ENCODE measurements at regions not wholly inside any gene's neighbourhood (a gene's known extent, or its start where the extent isn't known, plus 50 kb on each side); places are given as distances from the start of the nearest gene placed in this dataset.

- Histone ChIP-seq H4K5ac (ENCODE audit: insufficient read length, low read depth, low read length) (no peak overlapping the region), H3K4me1 (ENCODE audit: insufficient read depth, low read length) (peaks cover 2% of the 10 kb centered on the region), H3K27me3 (ENCODE audit: insufficient read depth, low read length) (no peaks in the 10 kb centered on the region; the same call in 1 of the 2 replicates), H3K18ac (ENCODE audit: insufficient read length, low read depth, low read length) (no peak overlapping the region), H3K9ac (ENCODE audit: extremely low read depth, insufficient read length, low read length) (no peak overlapping the region), H3K4ac (ENCODE audit: low read depth, low read length) (no peak overlapping the region), H3K23me2 (ENCODE audit: insufficient read length, low read depth, low read length, poor library complexity, severe bottlenecking) (no peaks in the 10 kb centered on the region), H2BK5ac (ENCODE audit: insufficient read length, low read length) (no peak overlapping the region), H3K9me3 (ENCODE audit: control insufficient read depth, low read depth, low read length) (no peaks in the 10 kb centered on the region), H2BK12ac (ENCODE audit: insufficient read length, low read depth, low read length) (no peak overlapping the region), H2AFZ (ENCODE audit: low read length) (no peak overlapping the region), H2BK120ac (ENCODE audit: low read depth, low read length, poor library complexity, severe bottlenecking) (no peak overlapping the region), H4K8ac (replicated peaks; ENCODE audit: insufficient read length, low read depth, low read length) (no peak overlapping the region), H3K4me2 (ENCODE audit: insufficient read depth, insufficient read length, low read length) (no peak overlapping the region), H3K56ac (ENCODE audit: insufficient read length, low read depth, low read length) (no peak overlapping the region), H4K91ac (ENCODE audit: insufficient read length, low read depth, low read length) (no peak overlapping the region), H3K27ac (ENCODE audit: insufficient read length, low read depth, low read length) (no peak overlapping the region), H3K23ac (ENCODE audit: insufficient read length, low read depth, low read length) (no peak overlapping the region), H4K20me1 (ENCODE audit: control insufficient read depth, insufficient read depth, insufficient read length) (no peaks in the 10 kb centered on the region), H2BK15ac (ENCODE audit: low read depth, low read length) (no peak overlapping the region), H3T11ph (ENCODE audit: low read length) (no peak overlapping the region), H2AK5ac (ENCODE audit: insufficient read length, low read length) (no peak overlapping the region), H3K14ac (ENCODE audit: insufficient read depth, low read length) (no peak overlapping the region), H3K79me2 (ENCODE audit: insufficient read depth, low read length) (no peaks in the 10 kb centered on the region), H2BK20ac (ENCODE audit: low read depth, low read length, poor library complexity, severe bottlenecking) (no peak overlapping the region), H3K79me1 (ENCODE audit: insufficient read depth, low read depth, low read length, poor library complexity, severe bottlenecking) (no peaks in the 10 kb centered on the region)
- Mint-ChIP-seq H3K9me3 (no peaks in the 10 kb centered on the region), H3K4me1 (peaks cover 0 to 4% of the 10 kb centered on the region in 2 experiments; a peak in 2 of 4 replicates), H3K27me3 (ENCODE audit: low read depth) (peaks cover 78% of the 10 kb centered on the region), H3K36me3 (ENCODE audit: insufficient read depth in 1 of 3, low read depth in 3 of 3) (no peaks in the 10 kb centered on the region), H3K4me3 (no peak overlapping the region), H3K27ac (no peak overlapping the region)
- WGBS (ENCODE audit: extremely low coverage, insufficient read length, low lambda C conversion rate): no CpG with 5 or more reads among the region's 2 CpGs
- TF ChIP-seq, protein P1, sequence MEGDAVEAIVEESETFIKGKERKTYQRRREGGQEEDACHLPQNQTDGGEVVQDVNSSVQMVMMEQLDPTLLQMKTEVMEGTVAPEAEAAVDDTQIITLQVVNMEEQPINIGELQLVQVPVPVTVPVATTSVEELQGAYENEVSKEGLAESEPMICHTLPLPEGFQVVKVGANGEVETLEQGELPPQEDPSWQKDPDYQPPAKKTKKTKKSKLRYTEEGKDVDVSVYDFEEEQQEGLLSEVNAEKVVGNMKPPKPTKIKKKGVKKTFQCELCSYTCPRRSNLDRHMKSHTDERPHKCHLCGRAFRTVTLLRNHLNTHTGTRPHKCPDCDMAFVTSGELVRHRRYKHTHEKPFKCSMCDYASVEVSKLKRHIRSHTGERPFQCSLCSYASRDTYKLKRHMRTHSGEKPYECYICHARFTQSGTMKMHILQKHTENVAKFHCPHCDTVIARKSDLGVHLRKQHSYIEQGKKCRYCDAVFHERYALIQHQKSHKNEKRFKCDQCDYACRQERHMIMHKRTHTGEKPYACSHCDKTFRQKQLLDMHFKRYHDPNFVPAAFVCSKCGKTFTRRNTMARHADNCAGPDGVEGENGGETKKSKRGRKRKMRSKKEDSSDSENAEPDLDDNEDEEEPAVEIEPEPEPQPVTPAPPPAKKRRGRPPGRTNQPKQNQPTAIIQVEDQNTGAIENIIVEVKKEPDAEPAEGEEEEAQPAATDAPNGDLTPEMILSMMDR (conservative IDR thresholded peaks at IDR 0.05): no peak
- no peak for DNase-seq
These were observed 182.3 kb downstream of the MELK start for GRCh38 chr9:36755019-36755418.

Measured in H9 (cell line).